ENCODE measurements at regions not wholly inside any gene's neighbourhood (a gene's known extent, or its start where the extent isn't known, plus 50 kb on each side); places are given as distances from the start of the nearest gene placed in this dataset.

- TF ChIP-seq, protein P1, sequence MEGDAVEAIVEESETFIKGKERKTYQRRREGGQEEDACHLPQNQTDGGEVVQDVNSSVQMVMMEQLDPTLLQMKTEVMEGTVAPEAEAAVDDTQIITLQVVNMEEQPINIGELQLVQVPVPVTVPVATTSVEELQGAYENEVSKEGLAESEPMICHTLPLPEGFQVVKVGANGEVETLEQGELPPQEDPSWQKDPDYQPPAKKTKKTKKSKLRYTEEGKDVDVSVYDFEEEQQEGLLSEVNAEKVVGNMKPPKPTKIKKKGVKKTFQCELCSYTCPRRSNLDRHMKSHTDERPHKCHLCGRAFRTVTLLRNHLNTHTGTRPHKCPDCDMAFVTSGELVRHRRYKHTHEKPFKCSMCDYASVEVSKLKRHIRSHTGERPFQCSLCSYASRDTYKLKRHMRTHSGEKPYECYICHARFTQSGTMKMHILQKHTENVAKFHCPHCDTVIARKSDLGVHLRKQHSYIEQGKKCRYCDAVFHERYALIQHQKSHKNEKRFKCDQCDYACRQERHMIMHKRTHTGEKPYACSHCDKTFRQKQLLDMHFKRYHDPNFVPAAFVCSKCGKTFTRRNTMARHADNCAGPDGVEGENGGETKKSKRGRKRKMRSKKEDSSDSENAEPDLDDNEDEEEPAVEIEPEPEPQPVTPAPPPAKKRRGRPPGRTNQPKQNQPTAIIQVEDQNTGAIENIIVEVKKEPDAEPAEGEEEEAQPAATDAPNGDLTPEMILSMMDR (IDR thresholded peaks at IDR 0.05): no peak
- TF ChIP-seq POLR2A (IDR thresholded peaks at IDR 0.05): no peak
These were observed 123.9 kb upstream of the ARGLU1 start for GRCh38 chr13:106691861-106692260.

All from thyroid gland (tissue), 4 donors.